Activated naive CD4-positive, alpha-beta T cell treated with anti-CD3 and anti-CD28 coated beads, Interleukin-2, amount 50 U/mL, for 16 hours (primary cell): ENCODE measurements at regions not wholly inside any gene's neighbourhood (a gene's known extent, or its start where the extent isn't known, plus 50 kb on each side); places are given as distances from the start of the nearest gene placed in this dataset.
A peak's percentile ranks its signal among the peaks of the same experiment; 100 is the strongest.

ENCODE experiments used
- DNase-seq: peaks from one replicate; pipeline ENCODE4 v3.0.0-alpha.2; 2020

DNA sequence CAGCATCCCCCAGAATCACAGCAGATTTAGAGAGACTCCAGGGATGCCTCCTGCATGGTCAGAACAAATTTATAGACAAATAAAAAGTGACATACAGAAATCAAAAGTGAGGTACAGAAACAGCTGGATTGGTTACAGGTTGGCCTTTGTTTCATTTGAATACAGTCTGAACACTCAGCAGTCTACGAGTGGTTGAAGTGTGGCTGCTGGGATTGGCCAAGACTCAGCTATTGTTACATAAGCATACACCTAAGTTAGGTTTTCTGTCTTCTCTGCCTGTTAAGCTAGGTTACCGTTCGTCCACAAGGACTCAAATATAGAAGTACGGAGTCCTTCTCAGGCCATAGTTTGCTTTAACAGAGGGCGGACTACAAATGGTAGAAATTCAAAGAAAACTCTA, 262.4 kb upstream of the SLC14A2 start:
- no peak for DNase-seq

DNA sequence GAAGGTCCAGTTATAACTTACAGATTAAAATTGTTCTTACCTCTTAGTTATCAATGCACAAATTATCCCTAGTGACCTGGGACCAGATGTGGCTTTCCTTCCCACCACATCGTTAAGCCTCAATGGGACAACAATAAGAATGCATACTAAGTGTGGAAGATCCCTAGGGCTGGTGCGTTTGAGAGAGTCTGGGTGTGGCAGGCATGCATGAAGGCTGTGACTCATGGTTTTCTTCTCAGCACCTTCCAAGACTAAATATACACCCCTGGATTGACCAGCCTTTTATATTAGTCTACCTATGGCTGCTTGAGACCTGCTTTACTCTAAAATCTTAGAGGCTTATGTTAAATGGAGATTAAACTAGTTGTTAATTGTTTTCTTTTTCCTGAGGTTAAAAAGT, 261.7 kb upstream of the SLC14A2 start:
- DNase-seq, result no peak

DNA sequence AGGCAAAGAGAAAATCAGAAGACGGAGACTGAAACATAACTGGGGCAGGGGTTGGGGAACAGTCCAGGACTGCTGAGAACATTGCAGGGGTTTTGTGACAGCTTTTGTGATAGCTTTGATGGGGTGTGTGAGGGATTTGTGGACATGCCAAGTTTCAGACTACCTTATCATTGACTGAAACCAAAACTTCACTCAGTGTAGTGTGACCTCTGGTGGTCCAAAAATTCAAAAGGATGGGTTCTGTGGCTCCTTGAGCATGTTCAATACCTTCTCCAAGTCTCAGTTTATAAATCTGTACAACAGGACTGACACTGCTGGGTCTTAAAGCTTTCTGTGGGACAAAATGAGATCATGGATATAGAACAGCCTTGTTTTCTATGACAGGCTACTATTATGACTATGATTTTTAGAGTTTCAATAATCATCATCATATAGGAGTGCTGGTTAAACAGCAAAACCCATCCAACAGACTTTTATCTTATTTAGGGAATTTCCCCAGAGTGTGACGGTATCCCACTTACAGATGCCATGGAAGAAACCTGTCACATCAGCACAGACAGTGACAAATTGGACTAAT, 259.2 kb upstream of the SLC14A2 start:
- no peak for DNase-seq

DNA sequence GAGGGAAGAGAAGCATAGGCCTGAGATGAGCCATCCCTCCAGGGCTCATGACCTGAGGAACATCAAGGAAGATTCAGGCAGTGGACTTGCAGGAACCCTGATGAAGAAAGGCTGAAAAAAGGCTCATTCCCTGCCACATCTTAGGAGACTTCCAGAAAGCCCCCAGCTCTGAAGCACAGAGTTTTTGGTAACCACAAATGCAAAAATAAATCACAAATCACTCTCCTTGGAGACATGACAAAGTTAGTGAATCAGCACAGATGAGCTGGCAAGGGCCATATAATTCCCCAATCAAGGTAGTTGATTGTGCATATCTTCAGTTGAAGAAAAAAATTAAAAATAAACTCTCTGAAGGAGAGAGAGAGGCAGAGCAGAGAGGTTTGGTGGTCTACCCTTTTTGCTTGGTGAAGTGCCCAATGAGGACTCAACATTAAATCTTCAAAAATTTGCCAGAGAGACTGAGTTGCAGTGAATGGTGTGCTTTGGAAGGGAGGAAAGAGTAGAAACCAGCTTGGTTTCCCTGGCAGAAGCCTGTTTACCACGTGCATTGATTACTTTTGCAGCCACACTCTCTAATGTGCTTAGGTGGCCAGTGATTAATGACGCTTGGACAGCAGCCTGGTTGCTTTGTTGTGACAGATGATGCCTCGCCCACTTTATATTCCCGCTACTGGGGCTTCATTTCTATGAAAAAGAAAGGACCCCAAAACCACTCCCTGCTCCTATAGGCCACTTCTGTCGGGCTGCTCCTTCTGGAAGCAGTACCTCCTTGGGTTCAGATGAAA, 257.4 kb upstream of the SLC14A2 start:
- DNase-seq, result no peak

DNA sequence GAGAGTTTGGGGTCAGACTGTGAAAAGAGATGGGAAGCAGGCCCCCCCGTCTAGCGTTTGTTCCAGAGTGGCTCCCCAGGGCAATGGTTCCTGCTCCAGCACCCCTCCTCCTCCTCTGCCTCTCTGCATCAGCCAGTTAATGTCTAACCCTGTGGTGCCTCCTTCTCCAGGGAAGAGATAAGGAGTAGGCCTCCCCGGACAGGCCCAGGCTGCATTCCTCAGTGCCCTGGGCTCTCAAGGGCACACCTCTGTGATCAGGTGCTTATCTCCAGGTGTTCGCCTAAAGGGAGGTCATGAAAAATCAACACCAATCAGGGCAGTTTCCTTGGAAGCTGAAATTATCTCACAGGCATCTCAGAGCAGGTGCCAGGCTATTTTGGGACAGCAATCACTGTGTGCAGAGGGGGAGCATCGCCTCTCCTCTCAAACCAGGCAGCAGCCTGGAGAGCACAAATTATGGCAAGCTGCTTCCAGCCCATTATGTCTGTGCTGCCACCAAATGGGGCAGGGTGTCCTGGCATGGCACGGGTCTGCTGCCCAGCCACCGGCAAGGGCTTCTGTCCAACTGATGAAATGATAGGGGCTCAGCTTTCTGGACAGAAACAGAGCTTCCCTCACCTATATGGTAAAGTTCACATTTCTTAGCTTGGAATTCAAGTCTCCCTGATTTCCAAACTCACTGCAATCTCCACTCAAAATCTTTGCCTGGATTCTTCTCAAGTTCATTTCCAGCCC, 255.8 kb upstream of the SLC14A2 start:
- DNase-seq, result no peak

DNA sequence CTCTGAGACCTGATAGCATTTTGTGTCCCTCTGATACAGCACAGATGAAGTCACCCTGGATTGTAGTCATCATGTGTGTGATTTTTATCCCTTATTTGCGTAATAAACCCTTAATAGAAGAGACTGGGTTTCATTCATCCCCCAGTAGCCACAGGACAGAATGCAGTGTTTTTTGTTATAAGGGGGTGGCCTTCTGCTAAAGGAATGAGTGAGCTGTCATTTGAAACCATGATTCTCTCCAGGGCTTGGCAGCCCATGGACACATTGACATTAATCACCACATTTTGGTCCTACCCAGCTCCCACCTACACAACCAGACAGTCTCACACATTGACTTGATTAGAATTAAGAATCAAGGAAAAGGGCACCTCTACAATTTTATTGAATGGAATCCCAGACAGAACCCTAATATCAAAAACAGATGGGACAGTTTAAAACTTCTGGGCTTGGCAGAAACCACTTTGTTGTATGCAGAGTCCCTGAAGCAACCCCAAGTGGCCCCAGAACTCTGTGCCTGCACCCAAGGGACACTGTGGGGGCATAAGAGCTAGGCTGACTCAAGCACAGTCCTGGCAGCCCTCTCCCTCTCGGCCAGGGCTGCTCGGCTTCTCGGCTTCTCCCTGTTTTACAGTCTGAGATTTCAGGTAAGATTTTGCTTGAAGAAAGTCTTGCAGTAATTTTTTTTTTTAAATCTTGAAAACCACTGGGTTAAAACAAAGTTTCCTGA, 254.0 kb upstream of the SLC14A2 start:
- no peak for DNase-seq

DNA sequence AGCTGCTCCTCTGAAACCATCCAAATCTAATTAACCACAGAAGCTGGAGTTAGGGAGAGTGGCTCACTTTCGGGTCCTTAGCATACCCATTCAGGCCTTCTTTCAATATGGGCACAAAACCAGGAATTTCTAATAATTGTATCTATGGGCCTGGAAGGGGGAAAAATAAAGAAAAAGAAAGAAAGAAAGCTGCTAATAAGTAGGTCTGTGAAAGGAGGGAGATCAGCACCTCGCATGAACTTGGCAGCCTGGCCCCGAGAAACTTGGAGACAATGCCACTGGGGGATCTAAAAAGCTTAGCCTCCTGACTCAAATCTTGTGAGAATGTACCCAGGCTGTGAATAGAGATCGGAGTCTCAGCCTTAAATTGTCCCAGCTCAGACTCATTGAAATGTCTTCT, 252.1 kb upstream of the SLC14A2 start:
- DNase-seq, result no peak

DNA sequence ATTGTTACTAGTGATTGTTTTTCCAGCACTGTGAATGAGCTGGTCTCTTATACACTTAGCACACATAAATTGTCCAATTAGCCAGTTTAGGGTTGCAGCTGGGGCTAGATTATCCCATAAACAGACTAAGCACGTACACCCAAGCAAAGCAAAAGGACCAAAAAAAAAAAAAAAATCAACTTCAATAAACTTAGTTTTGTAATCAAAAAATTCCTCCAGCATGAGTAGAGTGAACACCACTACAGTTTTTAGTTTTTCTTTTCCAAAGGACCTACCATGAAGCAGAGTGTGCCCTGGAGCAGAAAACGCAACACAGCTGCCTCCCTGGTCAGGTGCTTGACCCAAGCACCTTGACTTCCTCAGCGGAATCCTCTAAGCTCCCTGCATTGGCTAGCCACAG, 249.4 kb upstream of the SLC14A2 start:
- DNase-seq, result no peak

DNA sequence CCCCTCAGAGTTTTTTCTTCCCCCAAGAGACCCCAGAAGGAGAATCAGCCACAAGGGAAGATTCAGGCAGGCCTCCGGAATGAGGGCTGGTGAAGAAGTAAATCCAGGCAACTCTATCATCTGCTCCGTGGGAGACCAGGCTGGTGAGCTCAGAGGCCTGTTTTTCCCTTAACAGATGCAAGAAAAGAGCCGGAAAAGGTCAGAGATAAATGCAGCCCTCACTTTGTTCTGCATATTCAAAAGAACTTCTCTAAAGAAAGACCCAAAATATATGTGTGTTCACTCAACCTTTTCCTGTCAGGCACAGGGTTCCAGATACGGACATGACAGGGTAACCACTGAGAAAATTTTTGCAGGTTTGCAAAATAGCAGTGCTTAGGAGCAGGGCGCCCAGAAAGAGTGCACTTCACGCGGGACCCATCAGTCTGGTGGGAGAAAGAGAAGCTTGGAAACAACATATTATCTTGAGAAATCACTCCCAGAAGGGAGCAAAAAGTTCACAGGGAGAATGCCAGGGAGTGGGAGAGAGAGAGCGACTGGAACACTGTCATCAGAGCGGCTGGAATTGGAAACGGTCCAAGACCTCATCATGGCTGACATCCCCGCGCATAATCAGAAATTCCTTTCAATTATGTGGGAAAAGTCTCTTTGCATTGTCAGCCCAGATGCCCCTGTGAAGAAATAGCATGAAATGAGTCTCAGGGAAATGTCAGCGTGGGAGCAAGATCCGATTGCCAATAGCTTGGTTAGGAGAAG, 244.8 kb upstream of the SLC14A2 start:
- no peak for DNase-seq

DNA sequence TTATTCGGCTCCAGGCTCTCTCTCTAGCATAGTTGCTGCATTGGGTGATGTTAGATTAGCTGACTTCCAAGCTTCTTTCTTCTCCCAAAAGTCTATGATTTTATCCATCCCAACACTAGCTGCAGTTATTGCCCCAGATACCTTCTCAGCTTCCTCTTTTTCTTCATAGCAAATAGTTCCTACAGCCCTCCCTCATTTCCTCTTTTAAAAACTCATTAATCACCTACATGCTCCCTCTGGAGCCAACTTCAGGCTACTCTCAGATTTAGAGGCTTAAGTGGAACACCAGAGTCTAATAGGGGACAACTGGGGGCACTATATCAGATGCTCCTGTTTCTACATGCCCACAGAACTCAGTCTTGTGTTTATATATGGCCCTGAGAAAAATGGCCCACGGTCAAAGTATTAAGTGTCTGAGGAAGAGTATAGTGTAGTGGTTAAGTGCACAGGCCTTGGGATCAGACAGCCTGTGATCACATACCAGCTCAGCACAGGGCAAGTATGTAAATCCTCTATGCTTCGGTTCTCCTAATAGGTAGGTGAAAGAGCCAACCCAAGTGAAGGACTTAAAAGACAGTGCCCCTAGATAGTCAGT, 241.9 kb upstream of the SLC14A2 start:
- no peak for DNase-seq

DNA sequence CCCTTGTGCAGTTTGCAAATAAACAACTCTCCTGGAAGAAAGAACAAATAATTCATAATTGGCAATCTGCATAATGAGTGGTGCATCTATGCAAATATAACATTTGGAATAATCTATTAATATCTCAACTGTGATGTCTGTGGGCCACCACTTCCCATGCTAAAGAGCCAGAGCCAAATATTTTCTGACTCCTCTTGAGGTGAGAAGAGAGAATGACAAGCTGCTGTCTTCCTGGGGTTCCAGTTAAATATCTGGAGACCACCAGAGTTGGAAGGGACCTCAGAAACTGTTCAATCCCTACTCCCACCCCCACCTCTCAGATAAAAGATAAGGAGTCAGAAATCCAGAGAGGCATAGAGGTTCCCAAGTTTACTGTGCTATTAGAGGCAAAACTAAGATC, 241.0 kb upstream of the SLC14A2 start:
- DNase-seq, result no peak

DNA sequence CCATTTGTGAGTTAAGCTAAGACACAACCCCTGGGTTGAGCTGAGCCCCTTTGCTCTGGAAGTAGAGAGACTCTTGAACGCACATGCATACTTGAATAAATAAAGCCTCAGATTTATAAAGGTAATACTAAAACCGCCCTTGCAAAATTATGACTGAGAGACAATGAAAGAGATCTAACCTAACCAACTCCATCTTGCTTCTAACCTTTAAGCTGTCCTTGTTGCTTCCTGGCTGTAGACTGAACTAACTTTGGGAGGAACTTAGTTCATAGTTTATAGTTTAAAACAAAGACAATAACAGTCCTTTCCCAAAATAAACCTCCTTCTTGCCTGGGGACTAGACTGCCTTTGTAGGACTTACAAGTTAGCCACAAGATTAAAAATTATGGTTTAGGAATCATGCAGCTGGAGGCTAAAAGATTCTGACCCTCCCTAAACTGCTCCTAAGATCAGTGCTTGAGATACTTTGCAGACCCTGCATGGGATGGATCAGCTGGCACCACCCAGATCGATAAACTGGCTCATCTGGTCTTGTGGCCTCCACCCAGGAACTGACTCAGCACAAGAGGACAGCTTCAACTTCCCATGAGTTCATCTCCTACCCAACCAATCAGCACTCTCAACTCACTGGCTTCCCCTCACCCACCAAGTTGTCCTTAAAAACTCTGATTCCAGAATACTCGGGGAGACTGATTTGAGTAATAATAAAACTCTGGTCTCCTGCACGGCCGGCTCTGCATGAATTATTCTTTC, 240.2 kb upstream of the SLC14A2 start:
- no peak for DNase-seq

DNA sequence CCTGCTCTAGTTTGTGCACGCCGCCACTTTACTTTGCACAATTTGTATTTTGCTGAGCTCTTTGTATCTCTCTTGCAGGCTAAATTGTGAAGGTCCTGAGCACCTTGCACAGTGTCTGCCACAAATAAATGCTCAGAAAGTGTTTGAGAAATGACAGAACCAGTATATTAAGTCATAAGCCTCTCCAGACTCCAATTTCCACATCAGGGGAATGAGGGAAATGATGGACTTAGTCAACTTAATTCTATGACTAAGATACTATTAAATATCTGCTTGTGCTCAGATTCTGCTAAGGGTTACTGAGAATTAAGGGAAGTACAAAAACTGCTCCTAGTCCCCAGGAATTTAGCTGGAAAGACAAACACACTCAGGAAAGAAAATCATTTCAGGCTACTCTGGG, 239.1 kb upstream of the SLC14A2 start:
- no peak for DNase-seq

DNA sequence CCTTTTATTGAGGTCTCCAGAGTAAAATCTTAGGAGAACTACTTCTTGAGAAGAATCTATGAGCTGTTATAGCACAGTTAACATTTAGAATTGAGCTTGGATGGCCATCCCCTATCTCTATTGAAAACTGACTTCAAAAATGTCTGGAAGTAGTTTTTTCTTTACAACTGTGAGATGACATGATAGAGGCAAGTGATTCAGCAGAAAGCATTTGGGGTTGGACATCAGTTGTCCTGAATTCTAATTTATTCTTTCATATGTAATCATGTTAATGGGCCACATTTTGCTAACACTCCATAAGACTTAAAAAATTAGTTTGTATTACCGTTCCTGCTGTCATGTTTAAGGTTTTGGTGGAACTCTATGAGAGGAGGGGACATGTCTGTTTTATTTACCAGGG, 237.0 kb upstream of the SLC14A2 start:
- no peak for DNase-seq

DNA sequence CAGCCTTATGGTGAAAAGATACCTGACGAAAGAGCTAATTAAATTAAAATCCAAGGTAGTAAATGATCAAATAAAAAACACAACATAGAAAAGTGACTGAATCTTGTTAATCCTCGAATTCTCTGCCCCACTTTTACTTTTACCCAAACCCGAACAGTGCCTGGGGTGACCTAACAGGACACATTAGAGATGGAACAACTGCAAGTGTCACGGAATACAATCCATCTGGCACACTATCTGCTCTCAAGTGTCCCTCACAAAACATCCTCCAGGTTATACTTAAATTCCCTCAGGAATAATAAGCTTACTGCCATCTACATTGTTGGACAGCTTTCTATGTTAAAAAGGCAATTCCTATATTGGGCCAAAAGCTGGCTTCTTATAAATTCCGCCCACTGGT, 236.3 kb upstream of the SLC14A2 start:
- no peak for DNase-seq

DNA sequence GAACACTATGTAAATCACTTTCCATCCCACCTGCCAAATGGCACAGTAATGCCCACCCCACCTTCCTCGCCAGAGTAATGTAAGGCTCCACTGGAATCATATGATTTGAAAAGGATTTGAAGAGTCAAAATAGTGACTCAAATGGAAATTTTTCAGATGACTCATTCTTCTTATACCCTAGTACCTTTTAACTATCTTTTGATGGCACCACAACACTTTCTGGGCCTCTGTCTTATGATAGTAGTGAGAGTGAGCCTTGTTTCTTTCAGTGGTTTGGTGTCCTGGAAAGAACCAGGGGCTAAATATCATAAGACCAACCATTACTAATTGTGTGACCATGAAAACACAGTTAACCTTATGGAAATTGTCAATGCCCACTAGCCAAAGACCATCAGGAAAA, 235.4 kb upstream of the SLC14A2 start:
- no peak for DNase-seq

DNA sequence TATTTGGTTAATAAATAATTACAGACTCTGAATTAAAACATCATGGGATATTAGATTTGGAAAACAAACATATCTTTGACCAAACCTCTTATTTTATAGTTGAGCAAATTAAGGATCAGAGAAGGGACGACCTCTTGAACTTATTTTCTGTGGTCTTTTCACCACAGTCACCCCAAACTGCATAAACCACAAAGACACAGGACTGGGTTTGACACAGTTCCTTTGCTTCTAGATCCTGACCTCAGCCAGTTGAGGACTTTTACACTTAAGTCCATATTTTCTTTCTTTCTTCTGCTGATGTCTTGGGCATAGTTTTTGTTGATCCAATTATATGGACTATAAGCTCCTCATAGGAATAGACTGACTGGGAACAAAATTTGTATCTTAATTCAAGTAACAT, 234.0 kb upstream of the SLC14A2 start:
- no peak for DNase-seq

DNA sequence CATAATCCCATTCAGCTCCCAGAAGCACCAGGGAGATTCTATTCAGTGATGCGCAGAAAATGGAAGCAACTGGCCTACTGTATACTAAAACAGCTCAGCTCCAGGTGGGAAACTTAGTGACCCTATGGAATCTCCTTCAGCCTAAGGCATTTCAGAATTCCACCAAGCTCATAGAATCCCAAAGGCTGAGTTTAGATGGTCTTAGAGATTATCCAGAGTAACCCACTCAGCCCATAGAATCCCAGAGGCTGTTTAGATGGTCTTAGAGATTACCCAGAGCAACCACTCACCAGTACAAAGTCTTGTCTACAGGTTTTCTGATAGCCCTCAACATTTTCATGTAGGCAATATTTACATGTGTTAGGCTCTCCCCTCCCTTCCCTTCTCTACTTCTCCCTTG, 232.0 kb upstream of the SLC14A2 start:
- no peak for DNase-seq

DNA sequence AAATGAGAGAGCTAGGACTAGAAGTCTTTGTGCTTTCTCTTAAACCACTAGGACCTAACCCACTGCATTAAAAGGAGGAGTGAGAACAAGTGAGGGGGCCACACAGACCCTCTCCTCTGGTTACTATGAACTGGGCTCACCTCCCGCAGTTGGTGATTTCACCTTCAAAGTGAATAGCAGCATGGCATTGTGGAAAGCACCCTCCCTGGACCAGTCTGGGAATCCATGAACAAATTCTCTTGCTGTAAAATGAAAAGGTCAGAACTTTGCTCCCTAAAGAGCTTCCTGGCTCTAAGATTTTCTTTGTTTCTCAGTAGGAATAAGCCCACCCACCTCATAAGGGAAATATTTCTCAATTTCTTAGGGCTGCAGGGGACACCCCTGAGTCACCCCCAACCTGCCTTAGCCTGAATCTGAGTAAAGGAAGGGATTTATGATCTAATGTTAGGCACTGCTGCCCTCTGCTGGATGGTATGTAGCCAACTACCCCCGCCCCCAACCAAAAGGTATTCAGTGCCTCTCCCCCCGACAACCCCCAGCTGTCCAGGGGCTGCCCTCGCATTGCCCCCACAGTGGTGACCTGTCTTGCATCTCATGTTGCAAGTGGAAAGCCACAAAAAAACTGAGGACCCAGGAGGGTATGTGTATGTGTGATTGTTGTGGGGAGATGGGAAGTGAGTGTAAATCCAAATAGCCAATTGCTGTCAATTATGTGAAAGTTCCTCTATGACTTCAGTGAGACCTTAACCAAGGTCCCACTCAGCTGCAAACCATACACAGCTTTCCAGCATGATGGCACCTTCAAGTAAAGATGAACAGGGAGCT, 230.9 kb upstream of the SLC14A2 start:
- peak; percentile 25 for DNase-seq

DNA sequence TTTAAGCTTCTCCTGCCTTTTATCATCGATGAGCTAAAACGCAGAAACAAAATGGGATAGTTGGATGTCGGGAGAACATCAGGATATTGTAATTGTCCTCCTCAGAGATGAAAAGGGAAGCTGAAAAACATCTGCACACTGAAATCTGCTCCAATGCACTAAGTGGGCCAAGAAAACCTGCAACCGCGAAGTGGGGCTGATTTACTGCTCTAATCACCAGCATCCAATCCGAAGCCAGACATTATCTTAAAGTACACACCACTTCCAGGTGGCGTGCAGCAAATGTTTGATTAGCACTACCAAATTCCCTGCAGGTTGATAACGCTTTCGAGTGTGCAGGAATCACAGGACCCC, 230.3 kb upstream of the SLC14A2 start:
- no peak for DNase-seq
